ENCODE measurements at regions not wholly inside any gene's neighbourhood (a gene's known extent, or its start where the extent isn't known, plus 50 kb on each side); places are given as distances from the start of the nearest gene placed in this dataset.

- no peak for TF ChIP-seq YY1 (IDR thresholded peaks at IDR 0.05; ENCODE audit: insufficient read depth, insufficient read length)
- no peak for TF ChIP-seq SUZ12 (IDR thresholded peaks at IDR 0.05; ENCODE audit: extremely low read depth, insufficient read depth, insufficient read length)
- TF ChIP-seq ZNF274 (IDR thresholded peaks at IDR 0.05; ENCODE audit: low read depth, low read length) = no peak
- no peaks in the 10 kb centered on the region for H3K9me3 ChIP-seq (ENCODE audit: insufficient read depth, low read length)
Measured at GRCh38 chr13:73473016-73473415, 414.2 kb downstream of the KLF5 start.

GRCh38 chr13:73467125-73467524, 408.3 kb downstream of the KLF5 start:
- Histone ChIP-seq H3K27me3 (ENCODE audit: insufficient read depth, insufficient read length) (no peaks in the 10 kb centered on the region), H3K9ac (ENCODE audit: insufficient read length, low read depth) (no peak overlapping the region), H3K36me3 (ENCODE audit: insufficient read depth, insufficient read length, low read length) (no peaks in the 10 kb centered on the region), H3K9me3 (ENCODE audit: insufficient read depth, low read length) (no peaks in the 10 kb centered on the region), H3K4me3 (ENCODE audit: insufficient read length, low read depth) (no peak overlapping the region), H3K4me1 (ENCODE audit: insufficient read depth, insufficient read length) (no peaks in the 10 kb centered on the region)
- no peak for TF ChIP-seq SUZ12 (IDR thresholded peaks at IDR 0.05; ENCODE audit: extremely low read depth, insufficient read depth, insufficient read length)
- no peak for TF ChIP-seq YY1 (IDR thresholded peaks at IDR 0.05; ENCODE audit: insufficient read depth, insufficient read length)
- TF ChIP-seq ZNF274 (IDR thresholded peaks at IDR 0.05; ENCODE audit: low read depth, low read length) = no peak
- no peak for DNase-seq (ENCODE audit: low read depth, low spot score)

More at GRCh38 chr13:73473016-73473415, 414.2 kb downstream of the KLF5 start:
- H3K4me1 ChIP-seq (ENCODE audit: insufficient read depth, insufficient read length) = no peaks in the 10 kb centered on the region
- H3K9ac ChIP-seq (ENCODE audit: insufficient read length, low read depth) = no peak overlapping the region
- H3K27me3 ChIP-seq (ENCODE audit: insufficient read depth, insufficient read length) = no peaks in the 10 kb centered on the region
- no peak overlapping the region for H3K4me3 ChIP-seq (ENCODE audit: insufficient read length, low read depth)
- H3K36me3 ChIP-seq (ENCODE audit: insufficient read depth, insufficient read length, low read length) = no peaks in the 10 kb centered on the region
- DNase-seq (ENCODE audit: low read depth, low spot score) = no peak

GRCh38 chr13:73466561-73466960, 407.8 kb downstream of the KLF5 start:
- no peaks in the 10 kb centered on the region for H3K36me3 ChIP-seq (ENCODE audit: insufficient read depth, insufficient read length, low read length)
- H3K4me3 ChIP-seq (ENCODE audit: insufficient read length, low read depth) = no peak overlapping the region
- no peaks in the 10 kb centered on the region for H3K4me1 ChIP-seq (ENCODE audit: insufficient read depth, insufficient read length)
- TF ChIP-seq SUZ12 (IDR thresholded peaks at IDR 0.05; ENCODE audit: extremely low read depth, insufficient read depth, insufficient read length) = no peak
- no peak for TF ChIP-seq YY1 (IDR thresholded peaks at IDR 0.05; ENCODE audit: insufficient read depth, insufficient read length)
- TF ChIP-seq ZNF274 (IDR thresholded peaks at IDR 0.05; ENCODE audit: low read depth, low read length) = no peak
- no peaks in the 10 kb centered on the region for H3K9me3 ChIP-seq (ENCODE audit: insufficient read depth, low read length)
- no peaks in the 10 kb centered on the region for H3K27me3 ChIP-seq (ENCODE audit: insufficient read depth, insufficient read length)
- no peak for DNase-seq (ENCODE audit: low read depth, low spot score)
- H3K9ac ChIP-seq (ENCODE audit: insufficient read length, low read depth) = no peak overlapping the region

GRCh38 chr13:73465617-73465971, 406.8 kb downstream of the KLF5 start:
- TF ChIP-seq ZNF274 (IDR thresholded peaks at IDR 0.05; ENCODE audit: low read depth, low read length) = no peak
- no peak for TF ChIP-seq SUZ12 (IDR thresholded peaks at IDR 0.05; ENCODE audit: extremely low read depth, insufficient read depth, insufficient read length)
- H3K36me3 ChIP-seq (ENCODE audit: insufficient read depth, insufficient read length, low read length) = no peaks in the 10 kb centered on the region
- no peak for DNase-seq (ENCODE audit: low read depth, low spot score)
- no peaks in the 10 kb centered on the region for H3K27me3 ChIP-seq (ENCODE audit: insufficient read depth, insufficient read length)
- no peaks in the 10 kb centered on the region for H3K9me3 ChIP-seq (ENCODE audit: insufficient read depth, low read length)
- H3K9ac ChIP-seq (ENCODE audit: insufficient read length, low read depth) = no peak overlapping the region
- no peaks in the 10 kb centered on the region for H3K4me1 ChIP-seq (ENCODE audit: insufficient read depth, insufficient read length)
- no peak overlapping the region for H3K4me3 ChIP-seq (ENCODE audit: insufficient read length, low read depth)

- no peak for TF ChIP-seq YY1 (IDR thresholded peaks at IDR 0.05; ENCODE audit: insufficient read depth, insufficient read length)
- TF ChIP-seq SUZ12 (IDR thresholded peaks at IDR 0.05; ENCODE audit: extremely low read depth, insufficient read depth, insufficient read length) = no peak
- no peak for TF ChIP-seq ZNF274 (IDR thresholded peaks at IDR 0.05; ENCODE audit: low read depth, low read length)
- H3K9ac ChIP-seq (ENCODE audit: insufficient read length, low read depth) = no peak overlapping the region
- H3K4me3 ChIP-seq (ENCODE audit: insufficient read length, low read depth) = no peak overlapping the region
- H3K9me3 ChIP-seq (ENCODE audit: insufficient read depth, low read length) = no peaks in the 10 kb centered on the region
- no peaks in the 10 kb centered on the region for H3K27me3 ChIP-seq (ENCODE audit: insufficient read depth, insufficient read length)
- H3K4me1 ChIP-seq (ENCODE audit: insufficient read depth, insufficient read length) = no peaks in the 10 kb centered on the region
- H3K36me3 ChIP-seq (ENCODE audit: insufficient read depth, insufficient read length, low read length) = no peaks in the 10 kb centered on the region
- DNase-seq (ENCODE audit: low read depth, low spot score) = no peak
Measured at GRCh38 chr13:73464758-73465616, 406.2 kb downstream of the KLF5 start.

- H3K36me3 ChIP-seq (ENCODE audit: insufficient read depth, insufficient read length, low read length) = no peaks in the 10 kb centered on the region
- no peaks in the 10 kb centered on the region for H3K9me3 ChIP-seq (ENCODE audit: insufficient read depth, low read length)
- DNase-seq (ENCODE audit: low read depth, low spot score) = no peak
- no peak overlapping the region for H3K4me3 ChIP-seq (ENCODE audit: insufficient read length, low read depth)
- no peaks in the 10 kb centered on the region for H3K4me1 ChIP-seq (ENCODE audit: insufficient read depth, insufficient read length)
- TF ChIP-seq SUZ12 (IDR thresholded peaks at IDR 0.05; ENCODE audit: extremely low read depth, insufficient read depth, insufficient read length) (no peak), ZNF274 (IDR thresholded peaks at IDR 0.05; ENCODE audit: low read depth, low read length) (no peak), YY1 (IDR thresholded peaks at IDR 0.05; ENCODE audit: insufficient read depth, insufficient read length) (no peak)
- H3K27me3 ChIP-seq (ENCODE audit: insufficient read depth, insufficient read length) = no peaks in the 10 kb centered on the region
- no peak overlapping the region for H3K9ac ChIP-seq (ENCODE audit: insufficient read length, low read depth)
Measured at GRCh38 chr13:73462241-73462640, 403.4 kb downstream of the KLF5 start.

- no peak for DNase-seq (ENCODE audit: low read depth, low spot score)
Measured at GRCh38 chr13:73451221-73452029, 392.6 kb downstream of the KLF5 start.

More at GRCh38 chr13:73451221-73452029, 392.6 kb downstream of the KLF5 start:
- Histone ChIP-seq H3K36me3 (ENCODE audit: insufficient read depth, insufficient read length, low read length) (no peaks in the 10 kb centered on the region), H3K4me1 (ENCODE audit: insufficient read depth, insufficient read length) (no peaks in the 10 kb centered on the region), H3K9ac (ENCODE audit: insufficient read length, low read depth) (no peak overlapping the region), H3K27me3 (ENCODE audit: insufficient read depth, insufficient read length) (no peaks in the 10 kb centered on the region), H3K4me3 (ENCODE audit: insufficient read length, low read depth) (no peak overlapping the region), H3K9me3 (ENCODE audit: insufficient read depth, low read length) (no peaks in the 10 kb centered on the region)
- TF ChIP-seq SUZ12 (IDR thresholded peaks at IDR 0.05; ENCODE audit: extremely low read depth, insufficient read depth, insufficient read length) (no peak), ZNF274 (IDR thresholded peaks at IDR 0.05; ENCODE audit: low read depth, low read length) (no peak), YY1 (IDR thresholded peaks at IDR 0.05; ENCODE audit: insufficient read depth, insufficient read length) (no peak)
